NAMALWA (cell line): ENCODE measurements at regions not wholly inside any gene's neighbourhood (a gene's known extent, or its start where the extent isn't known, plus 50 kb on each side); places are given as distances from the start of the nearest gene placed in this dataset.

Experiments
- DNase-seq: peaks from one replicate; pipeline ENCODE4 v3.0.0-alpha.2; 2015; ENCODE audit warnings: low spot score

DNA sequence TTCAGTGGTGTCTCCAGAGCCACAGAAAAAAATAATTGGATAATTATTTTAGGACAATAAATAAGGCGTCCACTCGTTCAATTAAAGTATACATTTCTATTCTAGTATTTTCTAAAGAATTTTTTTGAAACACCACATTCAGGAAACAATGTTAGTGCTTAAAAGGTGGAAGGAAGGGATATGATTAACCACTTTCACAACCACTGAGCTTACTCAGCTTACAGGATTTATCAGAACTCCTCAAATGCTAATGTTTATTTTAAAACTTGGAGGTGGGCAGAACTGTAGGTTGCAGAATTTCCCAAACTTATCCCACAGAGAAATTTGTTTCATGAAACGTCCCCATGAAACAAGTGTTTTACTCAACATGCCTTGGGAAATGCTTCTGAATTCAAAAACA lies 54.3 kb upstream of the MAGEB2 start:
- DNase-seq, result no peak
